ENCODE measurements at regions not wholly inside any gene's neighbourhood (a gene's known extent, or its start where the extent isn't known, plus 50 kb on each side); places are given as distances from the start of the nearest gene placed in this dataset.

GRCh38 chr10:3468919-3469638 lies 296.5 kb upstream of the PITRM1 start:
- Histone ChIP-seq H3K4me3 (no peak overlapping the region), H3K27ac (peak overlapping the region; percentile 65 to 85), H3K9me3 (no peaks in the 10 kb centered on the region), H3K4me1 (peaks cover 21% of the 10 kb centered on the region), H3K36me3 (ENCODE audit: low read depth, missing control alignments) (no peaks in the 10 kb centered on the region), H3K27me3 (no peaks in the 10 kb centered on the region)
- intact Hi-C loops (cut with DNase I; ENCODE audit: low total_unique reads) = no loop called here
- DNase-seq = no peak
- WGBS, 2 donors = 38 to 49% methylated on average over 12 of the region's 12 CpGs
- TF ChIP-seq POLR2A (IDR thresholded peaks at IDR 0.05) (no peak), CTCF (IDR thresholded peaks at IDR 0.05) (no peak)

DNA sequence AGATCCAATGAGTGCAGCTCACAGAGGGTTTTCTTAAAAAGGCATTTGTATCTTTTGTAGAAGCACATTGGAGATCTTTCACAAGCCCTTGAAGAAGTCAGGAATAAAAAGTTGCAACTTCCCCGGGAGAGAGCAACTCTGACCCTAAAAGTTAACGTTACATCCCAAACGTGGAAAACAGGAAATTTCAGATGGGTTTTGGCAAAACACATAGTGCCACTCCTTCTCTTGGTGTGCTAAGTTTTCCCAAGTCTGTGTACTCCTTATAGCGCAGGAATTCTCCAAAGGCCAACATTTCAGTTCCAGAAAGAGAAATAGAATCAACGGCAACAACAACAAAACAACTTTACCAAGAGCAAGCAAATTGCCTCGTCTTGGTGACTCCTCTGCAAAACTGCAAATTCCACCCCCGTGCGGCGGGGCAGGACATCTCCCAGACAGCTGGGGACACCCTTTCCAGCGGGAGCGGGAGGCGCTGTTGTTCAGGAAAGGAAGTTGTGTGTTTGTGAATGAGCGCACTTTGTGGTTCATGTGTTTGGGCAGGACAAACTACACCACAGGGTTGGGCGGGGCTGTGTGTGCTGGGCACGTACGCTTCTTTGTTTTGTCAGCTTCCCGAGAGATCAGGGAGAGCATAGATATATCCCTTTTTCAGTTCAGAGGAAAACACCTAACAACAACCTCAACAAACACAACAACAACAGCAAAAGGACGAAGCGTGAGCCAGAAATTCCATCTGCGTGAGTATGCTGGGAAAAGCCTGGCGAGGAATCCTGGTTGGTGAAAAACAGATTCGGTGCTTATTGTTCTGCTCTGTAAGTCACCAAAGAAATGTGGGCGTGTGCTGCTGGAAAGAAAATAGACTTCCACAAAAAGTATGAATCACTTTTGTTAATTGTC lies 294.7 kb upstream of the PITRM1 start:
- Histone ChIP-seq H3K4me3 (peak overlapping the region in 1 of 2 donors; percentile 13), H3K27me3 (no peaks in the 10 kb centered on the region), H3K4me1 (peaks cover 14% of the 10 kb centered on the region), H3K36me3 (ENCODE audit: low read depth, missing control alignments) (no peaks in the 10 kb centered on the region), H3K9me3 (no peaks in the 10 kb centered on the region), H3K27ac (peak overlapping the region; percentile 65 to 85)
- intact Hi-C loops (cut with DNase I; ENCODE audit: low total_unique reads) = no loop called here
- peak; percentile 56 for DNase-seq
- TF ChIP-seq CTCF (IDR thresholded peaks at IDR 0.05) = no peak
- TF ChIP-seq POLR2A (IDR thresholded peaks at IDR 0.05) = no peak
- WGBS, 2 donors = 21 to 44% methylated on average over 23 of the region's 23 CpGs

- no peak overlapping the region for H3K4me3 ChIP-seq
- TF ChIP-seq CTCF (IDR thresholded peaks at IDR 0.05) (no peak), POLR2A (IDR thresholded peaks at IDR 0.05) (no peak)
- intact Hi-C loops (cut with DNase I; ENCODE audit: low total_unique reads) = no loop called here
- WGBS, 2 donors = 67 to 78% methylated on average over 11 of the region's 11 CpGs
- no peaks in the 10 kb centered on the region for H3K9me3 ChIP-seq
- no peak for DNase-seq
- no peaks in the 10 kb centered on the region for H3K36me3 ChIP-seq (ENCODE audit: low read depth, missing control alignments)
- H3K4me1 ChIP-seq = peaks cover 13% of the 10 kb centered on the region
- H3K27me3 ChIP-seq = no peaks in the 10 kb centered on the region
- peak overlapping the region in 1 of 2 donors; percentile 43 for H3K27ac ChIP-seq
These were observed 292.9 kb upstream of the PITRM1 start for GRCh38 chr10:3465406-3465891.

DNA sequence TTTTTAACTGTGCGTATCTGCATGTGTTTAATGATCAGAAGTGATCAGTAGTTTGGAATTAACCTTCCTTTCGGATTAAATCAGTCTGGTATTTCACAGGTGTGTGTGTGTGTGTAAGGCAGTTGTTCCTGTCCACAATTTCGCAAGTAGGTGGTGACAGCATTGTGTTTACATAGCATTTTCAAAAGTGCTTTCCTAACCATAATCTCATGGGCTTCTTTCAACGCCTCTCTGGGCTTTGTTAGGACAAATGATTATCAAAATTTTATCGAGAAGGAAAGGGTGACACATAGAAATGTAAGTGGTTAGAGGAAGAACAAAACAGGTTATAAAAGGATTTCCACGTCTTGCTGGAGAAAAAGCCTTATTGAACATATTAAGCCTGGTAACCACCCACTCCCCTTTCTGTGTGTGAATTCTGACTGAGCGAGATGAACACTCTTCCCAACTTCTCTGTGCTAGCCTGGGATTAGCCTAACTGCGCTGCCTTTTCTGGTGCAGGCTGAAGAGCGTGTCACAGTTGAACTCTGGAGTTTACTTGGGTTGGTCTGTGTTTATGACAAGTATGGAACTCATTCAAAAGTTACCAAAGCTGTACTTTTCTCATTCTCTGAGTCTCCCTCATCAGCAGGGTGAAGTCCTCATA lies 292.3 kb upstream of the PITRM1 start:
- TF ChIP-seq CTCF (IDR thresholded peaks at IDR 0.05) = no peak
- TF ChIP-seq POLR2A (IDR thresholded peaks at IDR 0.05) = no peak
- WGBS, 2 donors = 89 to 90% methylated on average over 9 of the region's 9 CpGs
- no peaks in the 10 kb centered on the region for H3K9me3 ChIP-seq
- intact Hi-C loops (cut with DNase I; ENCODE audit: low total_unique reads) = no loop called here
- peaks cover 13% of the 10 kb centered on the region for H3K4me1 ChIP-seq
- no peak for DNase-seq
- H3K36me3 ChIP-seq (ENCODE audit: low read depth, missing control alignments) = no peaks in the 10 kb centered on the region
- H3K27me3 ChIP-seq = no peaks in the 10 kb centered on the region
- no peak overlapping the region for H3K4me3 ChIP-seq
- H3K27ac ChIP-seq = no peak overlapping the region
